ENCODE measurements at regions not wholly inside any gene's neighbourhood (a gene's known extent, or its start where the extent isn't known, plus 50 kb on each side); places are given as distances from the start of the nearest gene placed in this dataset.
"Not testable (repeated sequence)": the region's sequence is repeated elsewhere in the genome, so short reads cannot be mapped to it uniquely, and the experiment has no call there.

DNA sequence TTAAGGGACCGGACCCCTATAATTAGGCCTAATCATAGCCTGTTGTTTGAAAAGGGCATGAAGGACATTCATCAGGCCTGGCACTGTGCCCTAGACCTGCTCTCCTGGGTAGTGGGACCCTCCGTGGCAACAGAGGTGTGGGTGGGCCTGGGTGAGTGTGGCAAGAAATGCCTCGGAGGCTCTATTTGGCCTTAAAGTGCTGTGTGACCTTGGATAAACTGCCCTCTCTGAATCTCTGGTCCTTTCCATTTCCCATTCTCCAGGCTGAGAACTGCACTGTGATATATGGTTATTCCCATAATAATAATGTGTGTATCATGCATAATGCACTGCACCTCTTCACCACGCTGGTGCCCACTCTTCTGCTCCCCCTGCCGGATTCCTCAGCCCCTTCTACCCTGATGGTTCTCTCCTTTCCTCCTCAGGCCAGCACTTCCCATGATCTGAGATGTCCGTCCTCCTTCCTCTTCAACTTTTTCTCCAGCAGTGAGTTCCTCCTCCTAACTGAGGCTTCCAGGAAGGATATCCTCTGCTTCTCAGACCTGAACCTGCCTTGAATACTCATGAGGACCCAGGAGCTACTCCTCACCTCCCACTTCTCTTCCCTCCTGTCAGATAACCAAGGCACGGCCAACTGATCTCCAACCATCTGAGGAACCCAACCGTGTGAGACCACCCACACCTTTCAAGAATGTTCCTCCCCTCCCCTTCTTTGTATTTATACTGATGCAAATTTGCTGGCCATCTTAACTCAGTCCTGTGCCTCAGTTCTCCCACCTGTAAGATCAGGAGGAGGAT is 111.0 kb upstream of the PZP start:
- no peak for DNase-seq (ENCODE audit: low read depth in 3 of 3, low spot score in 2 of 3)

DNA sequence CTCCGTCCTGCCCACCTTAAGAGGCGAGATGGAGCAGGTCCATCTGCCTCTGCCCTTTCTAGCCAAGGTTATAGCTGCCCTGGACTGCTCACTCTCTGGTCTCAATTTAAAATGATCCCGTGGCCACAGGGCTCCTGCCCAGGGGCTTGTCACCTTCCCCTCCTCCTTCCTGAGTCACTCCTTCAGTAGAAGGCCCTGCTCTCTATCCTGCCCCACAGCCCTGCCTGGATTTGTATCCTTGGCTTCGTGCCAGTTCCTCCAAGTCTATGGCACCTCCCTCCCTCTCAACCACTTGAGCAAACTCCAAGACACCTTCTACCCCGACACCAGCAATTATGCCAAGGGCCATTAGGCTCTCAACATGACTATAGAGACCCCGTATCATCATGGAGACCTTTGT is 105.3 kb upstream of the PZP start:
- not testable (repeated sequence) for DNase-seq (ENCODE audit: low read depth in 3 of 3, low spot score in 2 of 3)

GRCh38 chr12:9312406-9313392 is 104.5 kb upstream of the PZP start:
- DNase-seq (ENCODE audit: low read depth in 3 of 3, low spot score in 2 of 3), result not testable (repeated sequence)

- DNase-seq (ENCODE audit: low read depth in 3 of 3, low spot score in 2 of 3), result not testable (repeated sequence)
Measured at GRCh38 chr12:9311454-9311853, 103.3 kb upstream of the PZP start.

DNA sequence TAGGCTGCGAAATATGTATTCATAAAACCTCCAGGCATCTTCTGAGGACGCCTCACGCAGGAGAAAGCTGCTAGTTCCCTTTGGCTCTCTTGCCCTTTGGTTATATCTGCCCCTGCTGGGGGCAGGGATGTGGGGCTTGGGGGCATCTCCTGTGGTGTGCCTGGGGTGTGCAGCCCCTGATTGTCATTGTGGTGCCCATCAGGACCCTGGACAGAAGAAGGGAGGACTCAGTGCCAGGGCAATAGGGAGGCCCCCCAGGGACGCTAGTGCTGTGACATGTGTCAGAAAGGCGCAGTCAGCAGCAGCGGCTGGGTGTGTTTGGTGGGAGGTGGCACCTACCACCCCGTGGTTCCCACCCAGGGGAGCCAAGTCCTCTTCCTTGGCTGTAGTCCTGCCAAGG is 102.5 kb upstream of the PZP start:
- DNase-seq (ENCODE audit: low read depth in 3 of 3, low spot score in 2 of 3), result not testable (repeated sequence)

GRCh38 chr12:9309749-9310148 is 101.6 kb upstream of the PZP start:
- not testable (repeated sequence) for DNase-seq (ENCODE audit: low read depth in 3 of 3, low spot score in 2 of 3)

DNA sequence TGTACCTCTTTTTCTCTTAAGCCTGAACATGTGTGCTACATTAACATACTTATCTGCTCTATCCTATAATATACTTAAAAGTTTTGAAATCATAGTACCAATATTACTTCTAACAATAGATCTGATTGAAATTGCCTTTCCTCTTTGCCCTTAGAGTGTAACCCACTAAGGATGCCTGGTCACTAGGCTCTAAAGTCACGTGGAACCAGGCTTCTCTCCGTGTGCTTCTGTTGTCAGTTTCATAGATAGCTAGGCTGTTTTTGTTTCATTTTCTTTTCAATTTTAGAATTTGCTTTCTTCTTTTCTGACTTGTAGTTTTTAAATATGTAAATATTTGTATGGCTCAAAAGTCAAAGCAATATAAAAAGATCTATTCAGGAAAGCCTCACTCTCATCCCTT is 100.5 kb upstream of the PZP start:
- DNase-seq (ENCODE audit: low read depth in 3 of 3, low spot score in 2 of 3), result not testable (repeated sequence)

DNA sequence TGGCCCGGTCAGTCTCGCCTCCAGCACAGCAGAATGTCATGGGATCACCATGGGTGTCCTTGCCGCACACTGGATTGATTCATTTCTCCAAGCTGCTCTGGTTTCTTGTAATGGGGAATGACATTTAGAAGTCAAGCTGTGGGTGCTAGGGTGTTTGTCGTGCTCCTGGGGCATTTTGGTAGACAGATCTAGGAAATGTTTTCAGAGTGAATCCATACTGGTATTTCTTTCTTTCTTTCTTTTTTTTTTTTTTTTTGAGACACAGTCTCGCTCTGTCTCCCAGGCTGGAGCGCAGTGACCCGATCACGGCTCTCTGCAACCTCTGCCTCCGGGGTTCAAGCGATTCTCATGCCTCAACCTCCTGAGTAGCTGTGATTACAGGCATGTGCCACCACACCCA is 100.0 kb upstream of the PZP start:
- DNase-seq (ENCODE audit: low read depth in 3 of 3, low spot score in 2 of 3), result not testable (repeated sequence)

DNA sequence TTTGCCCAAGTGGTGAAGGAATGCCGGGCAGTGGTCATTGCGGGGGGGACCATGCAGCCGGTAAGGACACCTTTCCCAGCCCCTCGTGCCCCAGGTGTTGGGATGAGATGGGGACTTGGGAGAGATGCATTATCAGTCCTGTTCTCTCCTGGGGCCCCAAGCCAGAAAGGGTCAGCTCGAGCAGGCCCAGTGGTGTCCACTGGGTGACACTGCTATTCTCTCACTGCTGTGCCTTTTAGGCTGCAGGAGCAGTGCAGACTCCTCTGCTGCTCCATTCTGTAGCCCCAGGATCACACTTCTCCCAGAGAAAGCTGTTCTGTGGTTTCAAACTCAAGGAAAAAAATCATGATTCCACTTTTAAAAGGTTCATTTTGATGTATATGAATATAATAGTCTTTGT is 99.1 kb upstream of the PZP start:
- not testable (repeated sequence) for DNase-seq (ENCODE audit: low read depth in 3 of 3, low spot score in 2 of 3)

- DNase-seq (ENCODE audit: low read depth in 3 of 3, low spot score in 2 of 3), result not testable (repeated sequence)
Measured at GRCh38 chr12:9306004-9306403, 97.8 kb upstream of the PZP start.

- DNase-seq (ENCODE audit: low read depth in 3 of 3, low spot score in 2 of 3), result not testable (repeated sequence)
Measured at GRCh38 chr12:9304540-9304939, 96.3 kb upstream of the PZP start.

GRCh38 chr12:9295872-9296271 is 87.7 kb upstream of the PZP start:
- DNase-seq (ENCODE audit: low read depth in 3 of 3, low spot score in 2 of 3), result not testable (repeated sequence)

- not testable (repeated sequence) for DNase-seq (ENCODE audit: low read depth in 3 of 3, low spot score in 2 of 3)
Measured at GRCh38 chr12:9294072-9294620, 86.0 kb upstream of the PZP start.

- not testable (repeated sequence) for DNase-seq (ENCODE audit: low read depth in 3 of 3, low spot score in 2 of 3)
Measured at GRCh38 chr12:9293391-9293790, 85.2 kb upstream of the PZP start.

DNA sequence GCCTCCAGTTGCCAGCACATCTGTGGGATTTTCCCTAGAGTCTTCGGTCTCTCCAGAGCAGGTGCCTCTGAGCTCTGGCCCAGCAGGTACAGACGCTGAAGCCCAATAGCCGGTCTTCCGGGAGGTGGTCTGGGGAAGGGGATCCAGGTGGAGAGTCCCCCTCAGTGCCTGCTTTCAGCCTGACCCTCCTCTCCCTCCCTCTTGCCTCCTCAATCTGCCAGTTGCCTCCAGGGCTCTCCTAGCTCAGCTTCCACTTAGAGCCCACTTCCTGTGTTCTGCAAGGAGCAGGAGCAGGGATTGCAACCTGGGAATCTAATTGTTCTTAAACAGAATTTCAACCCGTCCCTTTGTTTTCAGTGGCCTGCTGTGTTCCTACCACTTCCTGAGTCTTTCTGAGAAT is 81.8 kb upstream of the PZP start:
- not testable (repeated sequence) for DNase-seq (ENCODE audit: low read depth in 3 of 3, low spot score in 2 of 3)

GRCh38 chr12:9284724-9285123 is 76.5 kb upstream of the PZP start:
- not testable (repeated sequence) for DNase-seq (ENCODE audit: low read depth in 3 of 3, low spot score in 2 of 3)

DNA sequence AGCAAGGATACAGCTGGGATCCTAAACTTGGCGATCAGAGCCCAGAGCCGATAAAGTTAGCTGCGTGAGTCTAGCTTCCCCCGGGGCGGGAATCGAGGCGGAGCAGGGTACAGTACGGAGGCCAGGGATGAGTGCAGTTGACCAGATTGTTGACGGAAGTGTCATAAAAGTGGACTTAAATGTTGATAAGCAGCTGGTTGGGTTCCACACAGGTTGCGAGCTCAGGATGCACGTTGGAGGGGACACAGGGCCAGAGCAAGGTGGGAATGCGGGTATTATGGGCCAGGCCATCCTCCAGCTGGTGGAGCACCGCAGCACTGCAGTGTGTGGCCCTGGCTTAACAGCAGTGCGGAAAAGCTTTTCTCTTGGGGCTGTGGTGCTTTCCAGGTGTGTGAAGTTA is 76.0 kb upstream of the PZP start:
- not testable (repeated sequence) for DNase-seq (ENCODE audit: low read depth in 3 of 3, low spot score in 2 of 3)

- DNase-seq (ENCODE audit: low read depth in 3 of 3, low spot score in 2 of 3), result peak; percentile 35 to 74 (median 67)
Measured at GRCh38 chr12:9283346-9284095, 75.3 kb upstream of the PZP start.

- DNase-seq (ENCODE audit: low read depth in 3 of 3, low spot score in 2 of 3), result no peak
Measured at GRCh38 chr12:9276990-9277389, 68.8 kb upstream of the PZP start.

- no peak for DNase-seq (ENCODE audit: low read depth in 3 of 3, low spot score in 2 of 3)
Measured at GRCh38 chr12:9273276-9273675, 65.1 kb upstream of the PZP start.

Data from right renal cortex interstitium (tissue), 3 donors.